ENCODE measurements at regions not wholly inside any gene's neighbourhood (a gene's known extent, or its start where the extent isn't known, plus 50 kb on each side); places are given as distances from the start of the nearest gene placed in this dataset.

DNA sequence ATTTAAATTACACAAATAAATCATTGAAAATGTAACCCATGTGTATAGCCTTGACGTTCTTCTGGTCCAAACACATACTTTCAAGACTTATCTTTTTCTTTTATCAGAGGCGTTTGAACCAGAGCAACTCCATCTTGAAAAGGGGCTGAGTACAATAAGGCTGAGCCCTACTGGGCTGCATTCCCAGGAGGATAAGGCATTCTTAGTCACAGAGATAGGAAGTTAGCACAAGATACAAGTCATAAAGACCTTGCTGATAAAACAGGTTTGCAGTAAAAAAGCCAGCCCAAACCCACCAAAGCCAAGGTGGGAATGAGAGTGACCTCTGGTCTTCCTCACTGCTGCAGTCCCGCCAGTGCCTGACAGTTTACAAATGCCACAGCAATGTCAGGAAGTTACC, 101.0 kb upstream of the IGSF10 start:
- TF ChIP-seq, protein P1, sequence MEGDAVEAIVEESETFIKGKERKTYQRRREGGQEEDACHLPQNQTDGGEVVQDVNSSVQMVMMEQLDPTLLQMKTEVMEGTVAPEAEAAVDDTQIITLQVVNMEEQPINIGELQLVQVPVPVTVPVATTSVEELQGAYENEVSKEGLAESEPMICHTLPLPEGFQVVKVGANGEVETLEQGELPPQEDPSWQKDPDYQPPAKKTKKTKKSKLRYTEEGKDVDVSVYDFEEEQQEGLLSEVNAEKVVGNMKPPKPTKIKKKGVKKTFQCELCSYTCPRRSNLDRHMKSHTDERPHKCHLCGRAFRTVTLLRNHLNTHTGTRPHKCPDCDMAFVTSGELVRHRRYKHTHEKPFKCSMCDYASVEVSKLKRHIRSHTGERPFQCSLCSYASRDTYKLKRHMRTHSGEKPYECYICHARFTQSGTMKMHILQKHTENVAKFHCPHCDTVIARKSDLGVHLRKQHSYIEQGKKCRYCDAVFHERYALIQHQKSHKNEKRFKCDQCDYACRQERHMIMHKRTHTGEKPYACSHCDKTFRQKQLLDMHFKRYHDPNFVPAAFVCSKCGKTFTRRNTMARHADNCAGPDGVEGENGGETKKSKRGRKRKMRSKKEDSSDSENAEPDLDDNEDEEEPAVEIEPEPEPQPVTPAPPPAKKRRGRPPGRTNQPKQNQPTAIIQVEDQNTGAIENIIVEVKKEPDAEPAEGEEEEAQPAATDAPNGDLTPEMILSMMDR (tag by site-specific recombination; IDR thresholded peaks at IDR 0.05): no peak
- no peak for TF ChIP-seq ZBTB21 (tag by site-specific recombination; IDR thresholded peaks at IDR 0.05)
